GM12873 (cell line): ENCODE measurements at regions not wholly inside any gene's neighbourhood (a gene's known extent, or its start where the extent isn't known, plus 50 kb on each side); places are given as distances from the start of the nearest gene placed in this dataset.

ENCODE experiments used
- CTCF ChIP-seq: IDR thresholded peaks from 2 replicates; pipeline ENCODE4 v1.5.1; 2012; ENCODE audit warnings: low read depth, mild to moderate bottlenecking, moderate library complexity, low read length, control low read depth; ENCODE audit not compliant: insufficient read depth; ENCODE audit errors: missing control alignments

DNA sequence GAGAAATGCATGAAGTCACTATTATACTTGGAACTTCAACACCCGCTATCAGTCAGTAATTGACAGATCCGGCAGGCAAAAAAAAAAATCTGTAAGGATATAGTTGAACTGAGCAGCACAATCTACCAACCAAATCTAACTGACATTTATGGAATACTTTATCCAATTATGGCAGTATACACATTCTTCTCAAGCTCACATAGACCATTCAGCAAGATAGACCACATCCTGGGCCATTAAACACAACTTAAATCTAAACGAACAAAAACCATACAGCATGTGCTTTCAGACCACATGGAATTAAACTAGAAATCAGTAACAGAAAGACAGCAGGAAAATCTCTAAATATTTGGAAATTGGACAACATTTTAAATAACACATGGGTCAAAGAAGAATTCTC, 112.7 kb downstream of the MPP7 start:
- TF ChIP-seq CTCF, result no peak

DNA sequence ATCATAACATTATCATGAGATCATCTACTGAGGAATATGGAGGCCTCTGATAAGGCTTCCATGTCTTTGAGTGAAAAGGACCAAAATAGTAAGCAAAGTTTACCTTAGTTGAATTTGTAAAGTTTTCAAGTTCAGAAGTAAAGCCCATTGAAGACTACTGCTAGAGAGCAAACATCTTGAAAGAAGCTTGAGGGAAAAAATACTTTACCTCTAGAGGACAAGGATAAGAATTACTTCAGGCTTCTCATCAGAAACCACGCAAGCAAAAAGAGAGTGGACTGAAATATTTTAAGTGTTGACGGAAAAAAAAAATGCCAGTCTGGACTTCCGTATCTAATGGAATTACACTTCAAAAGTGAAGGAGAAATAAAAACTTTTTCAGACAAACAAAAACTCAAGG, 114.3 kb downstream of the MPP7 start:
- no peak for TF ChIP-seq CTCF

GRCh38 chr10:28186887-28187578, 115.8 kb downstream of the MPP7 start:
- no peak for TF ChIP-seq CTCF

- TF ChIP-seq CTCF, result no peak
Observed at GRCh38 chr10:28186461-28186860, 116.4 kb downstream of the MPP7 start.

DNA sequence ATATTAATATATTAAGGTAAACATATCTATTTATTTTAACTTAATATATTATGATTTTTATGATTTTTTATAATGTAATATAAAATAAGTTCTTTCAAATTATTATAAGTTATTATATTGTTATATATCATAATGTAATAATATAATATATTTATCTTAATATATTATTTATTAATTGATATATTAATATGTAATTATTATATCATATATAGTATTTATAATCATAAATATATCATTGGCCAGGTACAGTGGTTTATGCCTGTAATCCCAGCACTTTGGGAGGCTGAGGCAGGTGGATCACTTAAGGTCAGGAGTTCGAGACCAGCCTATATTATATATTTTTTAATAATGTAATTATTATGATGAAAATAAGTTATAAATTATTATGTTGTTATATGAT, 118.1 kb downstream of the MPP7 start:
- TF ChIP-seq CTCF, result no peak

GRCh38 chr10:28181478-28182096, 121.3 kb downstream of the MPP7 start:
- no peak for TF ChIP-seq CTCF

- TF ChIP-seq CTCF, result no peak
Observed at GRCh38 chr10:28180654-28181053, 122.2 kb downstream of the MPP7 start.
